ENCODE measurements at regions not wholly inside any gene's neighbourhood (a gene's known extent, or its start where the extent isn't known, plus 50 kb on each side); places are given as distances from the start of the nearest gene placed in this dataset.

GRCh38 chr6:93083337-93084230 is 335.8 kb downstream of the EPHA7 start:
- H3K9me3 ChIP-seq (ENCODE audit: control insufficient read depth, low read depth, low read length) = no peaks in the 10 kb centered on the region
- H3K79me2 ChIP-seq (ENCODE audit: control insufficient read depth, insufficient read depth, low read length) = no peaks in the 10 kb centered on the region
- dilution Hi-C loops (cut with MboI; ENCODE audit: extremely low pct_ligation_motif_present, low sequenced_read_pairs) = no loop called here
- no peak overlapping the region for H3K9ac ChIP-seq (ENCODE audit: control insufficient read depth, extremely low read depth, insufficient read depth, low read length)
- no peak overlapping the region for H3K27ac ChIP-seq (ENCODE audit: control insufficient read depth, insufficient read depth, low read length)
- FAIRE-seq = no peak
- TF ChIP-seq CTCF (optimal IDR thresholded peaks at IDR 0.05 in 1 of 3, IDR thresholded peaks at IDR 0.05 in 1 of 3, conservative IDR thresholded peaks at IDR 0.05 in 1 of 3; ENCODE audit: extremely low read depth in 1 of 3, insufficient read depth in 2 of 3, low read length in 3 of 3) (no peak), EZH2 (IDR thresholded peaks at IDR 0.05; ENCODE audit: low read length) (no peak)
- no peaks in the 10 kb centered on the region for H3K36me3 ChIP-seq (ENCODE audit: control insufficient read depth in 2 of 2, extremely low read depth in 1 of 2, insufficient read depth in 2 of 2, low read length in 2 of 2)
- H3K4me2 ChIP-seq (ENCODE audit: control insufficient read depth, extremely low read depth, insufficient read depth, low read depth, low read length) = no peak overlapping the region
- H3K9me1 ChIP-seq (ENCODE audit: control insufficient read depth, extremely low read depth, insufficient read depth, low read length) = no peaks in the 10 kb centered on the region
- H4K20me1 ChIP-seq (ENCODE audit: control insufficient read depth, extremely low read depth, insufficient read depth, low read length) = no peaks in the 10 kb centered on the region
- no peaks in the 10 kb centered on the region for H3K27me3 ChIP-seq (ENCODE audit: control insufficient read depth, extremely low read depth, insufficient read depth, low read length)
- H3K4me1 ChIP-seq (ENCODE audit: control insufficient read depth, extremely low read depth, insufficient read depth, low read length) = no peaks in the 10 kb centered on the region
- no peak for DNase-seq (ENCODE audit: low read depth, low spot score)
- H2AFZ ChIP-seq (ENCODE audit: control insufficient read depth, low read length) = no peak overlapping the region
- H3K4me3 ChIP-seq (ENCODE audit: control insufficient read depth in 2 of 3, extremely low read depth in 1 of 3, insufficient read depth in 2 of 3, low read depth in 1 of 3, low read length in 3 of 3) = no peak overlapping the region

- Histone ChIP-seq H3K9me1 (ENCODE audit: control insufficient read depth, extremely low read depth, insufficient read depth, low read length) (no peaks in the 10 kb centered on the region), H3K36me3 (ENCODE audit: control insufficient read depth in 2 of 2, extremely low read depth in 1 of 2, insufficient read depth in 2 of 2, low read length in 2 of 2) (no peaks in the 10 kb centered on the region), H3K9me3 (ENCODE audit: control insufficient read depth, low read depth, low read length) (no peaks in the 10 kb centered on the region), H3K79me2 (ENCODE audit: control insufficient read depth, insufficient read depth, low read length) (no peaks in the 10 kb centered on the region), H3K27me3 (ENCODE audit: control insufficient read depth, extremely low read depth, insufficient read depth, low read length) (no peaks in the 10 kb centered on the region), H3K4me1 (ENCODE audit: control insufficient read depth, extremely low read depth, insufficient read depth, low read length) (no peaks in the 10 kb centered on the region), H3K9ac (ENCODE audit: control insufficient read depth, extremely low read depth, insufficient read depth, low read length) (no peak overlapping the region), H3K4me3 (ENCODE audit: control insufficient read depth in 2 of 3, extremely low read depth in 1 of 3, insufficient read depth in 2 of 3, low read depth in 1 of 3, low read length in 3 of 3) (no peak overlapping the region), H3K4me2 (ENCODE audit: control insufficient read depth, extremely low read depth, insufficient read depth, low read depth, low read length) (no peak overlapping the region), H3K27ac (ENCODE audit: control insufficient read depth, insufficient read depth, low read length) (no peak overlapping the region), H2AFZ (ENCODE audit: control insufficient read depth, low read length) (no peak overlapping the region), H4K20me1 (ENCODE audit: control insufficient read depth, extremely low read depth, insufficient read depth, low read length) (no peaks in the 10 kb centered on the region)
- TF ChIP-seq CTCF (optimal IDR thresholded peaks at IDR 0.05 in 1 of 3, IDR thresholded peaks at IDR 0.05 in 1 of 3, conservative IDR thresholded peaks at IDR 0.05 in 1 of 3; ENCODE audit: extremely low read depth in 1 of 3, insufficient read depth in 2 of 3, low read length in 3 of 3) (no peak), EZH2 (IDR thresholded peaks at IDR 0.05; ENCODE audit: low read length) (no peak)
- dilution Hi-C loops (cut with MboI; ENCODE audit: extremely low pct_ligation_motif_present, low sequenced_read_pairs) = no loop called here
- DNase-seq (ENCODE audit: low read depth, low spot score) (no peak), FAIRE-seq (no peak)
Observed at GRCh38 chr6:93081901-93082300, 337.5 kb downstream of the EPHA7 start.

All from keratinocyte (primary cell).